Left kidney (tissue), 1 donor: ENCODE measurements at regions not wholly inside any gene's neighbourhood (a gene's known extent, or its start where the extent isn't known, plus 50 kb on each side); places are given as distances from the start of the nearest gene placed in this dataset.
A peak's percentile ranks its signal among the peaks of the same experiment; 100 is the strongest.
"Not testable (repeated sequence)": the region's sequence is repeated elsewhere in the genome, so short reads cannot be mapped to it uniquely, and the experiment has no call there.

Experiments used
- DNase-seq: peaks from one replicate; pipeline ENCODE4 v3.0.0-alpha.2; 2013

- no peak for DNase-seq
Observed at GRCh38 chr22:46026899-46027210, 49.9 kb upstream of the WNT7B start.

- no peak for DNase-seq
Observed at GRCh38 chr22:46027211-46028105, 50.5 kb upstream of the WNT7B start.

- no peak for DNase-seq
Observed at GRCh38 chr22:46028106-46028991, 51.4 kb upstream of the WNT7B start.

- no peak for DNase-seq
Observed at GRCh38 chr22:46029036-46029435, 52.1 kb upstream of the WNT7B start.

- no peak for DNase-seq
Observed at GRCh38 chr22:46029574-46030200, 52.7 kb upstream of the WNT7B start.

GRCh38 chr22:46030231-46030880, 53.4 kb upstream of the WNT7B start:
- DNase-seq: no peak

- no peak for DNase-seq
Observed at GRCh38 chr22:46031066-46031465, 54.1 kb upstream of the WNT7B start.

GRCh38 chr22:46031557-46031956, 54.6 kb upstream of the WNT7B start:
- DNase-seq: no peak

- DNase-seq: no peak
Observed at GRCh38 chr22:46031965-46032851, 55.2 kb upstream of the WNT7B start.

- DNase-seq: no peak
Observed at GRCh38 chr22:46033256-46034200, 56.6 kb upstream of the WNT7B start.

GRCh38 chr22:46034480-46034879, 57.5 kb upstream of the WNT7B start:
- not testable (repeated sequence) for DNase-seq

GRCh38 chr22:46035380-46035741, 58.4 kb upstream of the WNT7B start:
- DNase-seq: no peak

GRCh38 chr22:46035742-46036557, 59.0 kb upstream of the WNT7B start:
- peak; percentile 99 for DNase-seq

GRCh38 chr22:46036558-46037408, 59.8 kb upstream of the WNT7B start:
- DNase-seq: no peak

- DNase-seq: no peak
Observed at GRCh38 chr22:46038174-46038487, 61.2 kb upstream of the WNT7B start.

GRCh38 chr22:46038516-46039430, 61.8 kb upstream of the WNT7B start:
- DNase-seq: no peak

- no peak for DNase-seq
Observed at GRCh38 chr22:46039535-46039934, 62.6 kb upstream of the WNT7B start.
